ENCODE measurements at regions not wholly inside any gene's neighbourhood (a gene's known extent, or its start where the extent isn't known, plus 50 kb on each side); places are given as distances from the start of the nearest gene placed in this dataset.

DNA sequence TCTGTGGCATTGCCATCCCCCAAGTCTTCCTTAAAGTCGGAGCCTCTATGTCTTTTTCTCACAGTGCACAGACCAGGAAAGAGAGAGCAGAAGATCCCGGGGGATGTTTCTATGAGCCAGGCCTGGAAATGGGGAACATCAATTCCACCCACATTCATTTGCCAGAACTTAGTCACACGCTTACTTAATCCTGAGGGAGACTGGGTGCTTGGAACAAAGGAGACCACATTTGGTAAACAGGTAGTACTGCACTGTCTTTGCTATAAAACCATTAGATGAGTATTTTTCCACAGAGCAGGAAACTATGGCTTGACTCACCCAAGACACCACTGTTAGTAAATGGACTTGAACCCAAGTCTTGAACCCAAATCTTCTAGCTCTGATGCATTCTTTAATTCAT, 60.7 kb upstream of the CTTNBP2NL start:
- Histone ChIP-seq H3K36me3 (ENCODE audit: insufficient read depth, insufficient read length, low read length) (no peaks in the 10 kb centered on the region), H3K9me3 (ENCODE audit: insufficient read depth, low read length) (no peaks in the 10 kb centered on the region), H3K4me1 (ENCODE audit: insufficient read depth, insufficient read length) (no peaks in the 10 kb centered on the region), H3K9ac (ENCODE audit: insufficient read length, low read depth) (no peak overlapping the region), H3K4me3 (ENCODE audit: insufficient read length, low read depth) (no peak overlapping the region), H3K27me3 (ENCODE audit: insufficient read depth, insufficient read length) (no peaks in the 10 kb centered on the region)
- no peak for DNase-seq (ENCODE audit: low read depth, low spot score)
- TF ChIP-seq ZNF274 (IDR thresholded peaks at IDR 0.05; ENCODE audit: low read depth, low read length) (no peak), SUZ12 (IDR thresholded peaks at IDR 0.05; ENCODE audit: extremely low read depth, insufficient read depth, insufficient read length) (no peak), YY1 (IDR thresholded peaks at IDR 0.05; ENCODE audit: insufficient read depth, insufficient read length) (no peak)

DNA sequence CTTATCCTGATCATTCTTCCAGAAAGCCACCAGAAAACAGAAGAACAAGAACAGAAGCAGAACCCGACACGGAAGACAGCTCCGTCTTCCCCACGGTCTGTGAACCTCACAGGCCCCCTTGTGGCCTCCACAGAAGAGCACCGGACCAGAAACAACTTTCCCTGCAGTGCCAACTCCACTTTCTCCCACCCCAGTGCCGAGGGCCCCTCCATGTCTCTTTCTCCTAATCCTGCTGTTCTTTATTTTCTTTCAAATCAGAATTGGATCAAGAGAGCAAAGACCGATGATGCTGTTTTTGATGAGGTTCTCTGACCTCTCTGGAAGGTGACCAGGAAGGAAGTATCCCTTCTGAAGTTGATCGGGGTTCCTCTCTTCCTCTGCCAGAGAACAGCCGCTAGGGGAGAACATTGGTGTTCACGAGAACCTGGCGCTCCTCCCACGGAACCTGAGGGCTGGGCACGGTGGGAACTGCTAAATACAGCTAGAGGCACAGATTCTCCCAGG, 58.9 kb upstream of the CTTNBP2NL start:
- H3K4me1 ChIP-seq (ENCODE audit: insufficient read depth, insufficient read length): no peaks in the 10 kb centered on the region
- no peak for TF ChIP-seq SUZ12 (IDR thresholded peaks at IDR 0.05; ENCODE audit: extremely low read depth, insufficient read depth, insufficient read length)
- no peak for TF ChIP-seq YY1 (IDR thresholded peaks at IDR 0.05; ENCODE audit: insufficient read depth, insufficient read length)
- TF ChIP-seq ZNF274 (IDR thresholded peaks at IDR 0.05; ENCODE audit: low read depth, low read length): no peak
- no peaks in the 10 kb centered on the region for H3K27me3 ChIP-seq (ENCODE audit: insufficient read depth, insufficient read length)
- no peaks in the 10 kb centered on the region for H3K9me3 ChIP-seq (ENCODE audit: insufficient read depth, low read length)
- H3K9ac ChIP-seq (ENCODE audit: insufficient read length, low read depth): no peak overlapping the region
- DNase-seq (ENCODE audit: low read depth, low spot score): no peak
- H3K36me3 ChIP-seq (ENCODE audit: insufficient read depth, insufficient read length, low read length): no peaks in the 10 kb centered on the region
- H3K4me3 ChIP-seq (ENCODE audit: insufficient read length, low read depth): no peak overlapping the region

DNA sequence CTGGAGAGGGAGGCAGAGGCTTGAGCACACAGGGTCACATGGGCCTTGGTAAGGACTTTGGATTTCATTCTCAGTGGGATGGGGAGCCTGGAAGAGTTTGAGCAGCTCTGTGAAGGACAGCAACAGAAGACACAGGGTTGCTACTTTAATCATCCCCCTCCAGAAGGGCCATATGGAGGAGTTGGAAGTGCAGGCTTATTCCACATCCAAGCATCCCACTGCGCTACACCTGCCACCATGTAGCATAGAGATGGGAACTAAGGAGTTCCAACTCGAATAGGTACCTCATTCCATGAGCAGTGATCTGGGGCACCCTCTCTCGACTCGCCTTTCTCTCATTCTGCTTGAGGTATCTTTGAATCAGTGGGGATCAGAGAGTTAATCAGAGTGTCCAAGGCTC, 54.0 kb upstream of the CTTNBP2NL start:
- H3K9me3 ChIP-seq (ENCODE audit: insufficient read depth, low read length): no peaks in the 10 kb centered on the region
- peaks cover 3% of the 10 kb centered on the region for H3K4me1 ChIP-seq (ENCODE audit: insufficient read depth, insufficient read length)
- H3K9ac ChIP-seq (ENCODE audit: insufficient read length, low read depth): no peak overlapping the region
- no peaks in the 10 kb centered on the region for H3K27me3 ChIP-seq (ENCODE audit: insufficient read depth, insufficient read length)
- no peak for DNase-seq (ENCODE audit: low read depth, low spot score)
- TF ChIP-seq YY1 (IDR thresholded peaks at IDR 0.05; ENCODE audit: insufficient read depth, insufficient read length) (no peak), ZNF274 (IDR thresholded peaks at IDR 0.05; ENCODE audit: low read depth, low read length) (no peak), SUZ12 (IDR thresholded peaks at IDR 0.05; ENCODE audit: extremely low read depth, insufficient read depth, insufficient read length) (no peak)
- H3K36me3 ChIP-seq (ENCODE audit: insufficient read depth, insufficient read length, low read length): no peaks in the 10 kb centered on the region
- no peak overlapping the region for H3K4me3 ChIP-seq (ENCODE audit: insufficient read length, low read depth)

DNA sequence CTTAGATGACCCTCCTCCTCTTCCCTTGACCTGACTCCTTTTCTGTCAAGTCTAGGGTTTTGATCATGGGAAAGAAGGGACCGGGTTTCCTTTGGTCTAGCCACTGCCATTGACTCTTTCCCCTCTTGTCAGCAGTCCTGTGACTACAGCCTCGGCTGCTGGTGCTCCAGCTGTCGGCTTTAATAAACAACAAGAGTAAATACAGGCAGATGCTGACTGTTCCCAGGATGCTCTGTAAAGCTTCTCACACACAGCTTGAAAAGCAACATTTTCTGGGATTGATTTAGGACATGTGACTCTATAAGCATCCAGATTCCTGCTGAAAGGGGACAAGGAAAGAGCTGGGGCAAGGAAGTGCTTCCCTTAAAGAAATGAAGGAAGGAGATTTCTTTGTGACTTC, 53.5 kb upstream of the CTTNBP2NL start:
- Histone ChIP-seq H3K27me3 (ENCODE audit: insufficient read depth, insufficient read length) (no peaks in the 10 kb centered on the region), H3K4me1 (ENCODE audit: insufficient read depth, insufficient read length) (peaks cover 3% of the 10 kb centered on the region), H3K36me3 (ENCODE audit: insufficient read depth, insufficient read length, low read length) (no peaks in the 10 kb centered on the region), H3K9me3 (ENCODE audit: insufficient read depth, low read length) (no peaks in the 10 kb centered on the region), H3K9ac (ENCODE audit: insufficient read length, low read depth) (no peak overlapping the region), H3K4me3 (ENCODE audit: insufficient read length, low read depth) (no peak overlapping the region)
- TF ChIP-seq ZNF274 (IDR thresholded peaks at IDR 0.05; ENCODE audit: low read depth, low read length) (no peak), SUZ12 (IDR thresholded peaks at IDR 0.05; ENCODE audit: extremely low read depth, insufficient read depth, insufficient read length) (no peak), YY1 (IDR thresholded peaks at IDR 0.05; ENCODE audit: insufficient read depth, insufficient read length) (no peak)
- no peak for DNase-seq (ENCODE audit: low read depth, low spot score)

DNA sequence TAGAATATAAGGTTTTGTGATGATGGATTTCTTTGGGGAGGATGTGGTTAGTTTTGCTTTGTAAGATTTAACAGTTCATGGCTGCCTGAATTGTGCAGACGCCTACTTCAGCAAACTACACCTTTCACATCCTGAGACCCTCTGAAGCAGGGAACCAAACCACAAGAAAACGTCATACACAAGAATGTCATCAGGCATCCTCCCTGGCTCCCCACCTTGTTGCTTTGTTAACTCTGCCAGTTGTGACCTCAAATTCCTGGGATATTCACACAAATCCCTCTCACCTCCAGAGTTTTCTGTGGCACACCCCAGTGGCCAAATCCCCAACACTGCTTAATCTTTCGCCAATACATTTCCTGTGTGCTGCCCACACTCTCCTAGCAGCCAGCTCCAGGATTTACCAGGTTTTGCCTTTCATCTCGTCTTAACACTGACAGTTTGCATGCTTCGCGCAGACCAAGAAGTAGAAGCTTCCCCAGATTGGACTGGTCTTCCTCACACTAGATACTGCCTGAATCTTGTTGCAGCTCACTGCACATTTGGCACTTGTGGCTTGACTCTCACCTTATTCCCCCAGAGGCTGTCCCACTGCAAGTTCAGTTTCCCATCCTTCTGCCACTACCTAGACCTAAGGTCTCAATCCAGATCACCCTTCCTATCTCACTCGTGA, 51.1 kb upstream of the CTTNBP2NL start:
- Histone ChIP-seq H3K4me1 (ENCODE audit: insufficient read depth, insufficient read length) (peaks cover 3% of the 10 kb centered on the region), H3K9ac (ENCODE audit: insufficient read length, low read depth) (no peak overlapping the region), H3K36me3 (ENCODE audit: insufficient read depth, insufficient read length, low read length) (no peaks in the 10 kb centered on the region), H3K9me3 (ENCODE audit: insufficient read depth, low read length) (peaks cover under 1% of the 10 kb centered on the region; the same call in 1 of the 2 replicates), H3K4me3 (ENCODE audit: insufficient read length, low read depth) (no peak overlapping the region), H3K27me3 (ENCODE audit: insufficient read depth, insufficient read length) (no peaks in the 10 kb centered on the region)
- DNase-seq (ENCODE audit: low read depth, low spot score): no peak
- TF ChIP-seq ZNF274 (IDR thresholded peaks at IDR 0.05; ENCODE audit: low read depth, low read length) (no peak), YY1 (IDR thresholded peaks at IDR 0.05; ENCODE audit: insufficient read depth, insufficient read length) (no peak)
